ENCODE measurements at regions not wholly inside any gene's neighbourhood (a gene's known extent, or its start where the extent isn't known, plus 50 kb on each side); places are given as distances from the start of the nearest gene placed in this dataset.

GRCh38 chr12:91630596-91631293 lies 448.1 kb upstream of the DCN start:
- no peaks in the 10 kb centered on the region for H3K4me1 Mint-ChIP-seq (ENCODE audit: low read depth)
- H3K9me3 Mint-ChIP-seq = peaks cover 14% of the 10 kb centered on the region
- TF ChIP-seq CTCF (IDR thresholded peaks at IDR 0.05) = no peak
- ATAC-seq (no peak), DNase-seq (no peak)
- intact Hi-C loops (cut with micrococcal nuclease) = no loop called here
- H3K27me3 Mint-ChIP-seq = no peaks in the 10 kb centered on the region
- H3K27ac Mint-ChIP-seq = no peak overlapping the region
- no peak overlapping the region for H3K4me3 Mint-ChIP-seq
- CTCF ChIA-PET = no interaction called here
- POLR2A ChIA-PET = interaction anchor here (1.0 kb wide), 1 partner anchor 13 kb away, joined by 3 read pairs; no protein-coding TSS in a partner anchor
- H3K36me3 Mint-ChIP-seq (ENCODE audit: low read depth) = no peaks in the 10 kb centered on the region

GRCh38 chr12:91630083-91630482 lies 447.5 kb upstream of the DCN start:
- H3K27ac Mint-ChIP-seq = no peak overlapping the region
- H3K9me3 Mint-ChIP-seq = peaks cover 14% of the 10 kb centered on the region
- intact Hi-C loops (cut with micrococcal nuclease) = no loop called here
- no peaks in the 10 kb centered on the region for H3K27me3 Mint-ChIP-seq
- peaks cover 1% of the 10 kb centered on the region for H3K36me3 Mint-ChIP-seq (ENCODE audit: low read depth)
- CTCF ChIA-PET = no interaction called here
- DNase-seq (no peak), ATAC-seq (no peak)
- POLR2A ChIA-PET = no interaction called here
- TF ChIP-seq CTCF (IDR thresholded peaks at IDR 0.05) = no peak
- no peaks in the 10 kb centered on the region for H3K4me1 Mint-ChIP-seq (ENCODE audit: low read depth)
- no peak overlapping the region for H3K4me3 Mint-ChIP-seq

GRCh38 chr12:91629440-91629839 lies 446.8 kb upstream of the DCN start:
- CTCF ChIA-PET = no interaction called here
- no peak for ATAC-seq
- POLR2A ChIA-PET = no interaction called here

GRCh38 chr12:91628656-91629055 lies 446.0 kb upstream of the DCN start:
- no peak overlapping the region for H3K4me3 Mint-ChIP-seq
- intact Hi-C loops (cut with micrococcal nuclease) = no loop called here
- CTCF ChIA-PET = no interaction called here
- ATAC-seq (no peak), DNase-seq (no peak)
- TF ChIP-seq CTCF (IDR thresholded peaks at IDR 0.05) = no peak
- peaks cover 1% of the 10 kb centered on the region for H3K36me3 Mint-ChIP-seq (ENCODE audit: low read depth)
- no peak overlapping the region for H3K27ac Mint-ChIP-seq
- peaks cover 14% of the 10 kb centered on the region for H3K9me3 Mint-ChIP-seq
- no peaks in the 10 kb centered on the region for H3K4me1 Mint-ChIP-seq (ENCODE audit: low read depth)
- POLR2A ChIA-PET = no interaction called here
- no peaks in the 10 kb centered on the region for H3K27me3 Mint-ChIP-seq

More at GRCh38 chr12:91629440-91629839, 446.8 kb upstream of the DCN start:
- peaks cover 1% of the 10 kb centered on the region for H3K36me3 Mint-ChIP-seq (ENCODE audit: low read depth)
- no peak for TF ChIP-seq CTCF (IDR thresholded peaks at IDR 0.05)
- H3K4me1 Mint-ChIP-seq (ENCODE audit: low read depth) = no peaks in the 10 kb centered on the region
- no peak for DNase-seq
- intact Hi-C loops (cut with micrococcal nuclease) = no loop called here
- H3K27me3 Mint-ChIP-seq = no peaks in the 10 kb centered on the region
- no peak overlapping the region for H3K27ac Mint-ChIP-seq
- no peak overlapping the region for H3K4me3 Mint-ChIP-seq
- peaks cover 14% of the 10 kb centered on the region for H3K9me3 Mint-ChIP-seq

- Mint-ChIP-seq H3K9me3 (peaks cover 12% of the 10 kb centered on the region), H3K4me3 (no peak overlapping the region), H3K36me3 (ENCODE audit: low read depth) (peaks cover 1% of the 10 kb centered on the region), H3K4me1 (ENCODE audit: low read depth) (no peaks in the 10 kb centered on the region), H3K27ac (no peak overlapping the region), H3K27me3 (no peaks in the 10 kb centered on the region)
- intact Hi-C loops (cut with micrococcal nuclease) = no loop called here
- CTCF ChIA-PET = no interaction called here
- POLR2A ChIA-PET = no interaction called here
- ATAC-seq = no peak
- no peak for TF ChIP-seq CTCF (IDR thresholded peaks at IDR 0.05)
- no peak for DNase-seq
These were observed 444.6 kb upstream of the DCN start for GRCh38 chr12:91627225-91627624.

All from activated CD8-positive, alpha-beta T cell treated with anti-CD3 and anti-CD28 coated beads for 36 hours (primary cell).